Endothelial cell of umbilical vein (primary cell): ENCODE measurements at regions not wholly inside any gene's neighbourhood (a gene's known extent, or its start where the extent isn't known, plus 50 kb on each side); places are given as distances from the start of the nearest gene placed in this dataset.

Experiments used
- BruUV-seq: library from RNA; stranded (reverse); fragments of 400-500 nt; replicated peaks from 2 replicates; lab custom pipeline; 2021; lab: Mats Ljungman, UMichigan
- CTCF ChIA-PET: fragments of 300-600, 350-600 bp; sonication (Branson Sonifier 250); formaldehyde crosslinking; loops from one replicate; lab custom pipeline; 2021; ENCODE audit warnings: antibody characterized with exemption, inconsistent platforms; lab: Charles Lee
- POLR2A ChIA-PET: fragments of 300-600, 350-600 bp; sonication (Branson Sonifier 250); formaldehyde crosslinking; loops from one replicate; lab custom pipeline; 2021; ENCODE audit warnings: antibody characterized with exemption, inconsistent platforms; lab: Charles Lee
- DNase-seq: peaks from one replicate; pipeline ENCODE4 v3.0.0-alpha.2; 2011; ENCODE audit warnings: low read depth, low spot score
- FAIRE-seq: peaks from 2 replicates; lab custom pipeline; 2011; peaks lifted over from hg19 to GRCh38; lab: Jason Lieb, UNC
- H2AFZ ChIP-seq: 2 replicates; pipeline ENCODE4 v1.6.0; 2012; ENCODE audit warnings: low read depth, low read length, control low read depth, inconsistent platforms
- H3K27ac ChIP-seq: 2 replicates; pipeline ENCODE4 v1.5.1; 2011; ENCODE audit warnings: low read depth, mild to moderate bottlenecking, control low read depth, low read length, moderate library complexity; ENCODE audit not compliant: insufficient read depth
- H3K27me3 ChIP-seq, 2 experiments: 2 replicates each; pipeline versions ENCODE4 v1.6.0 to v1.6.1; 2011; ENCODE audit warnings: low read length in 2 of 2, mixed read lengths in 1 of 2; ENCODE audit not compliant: control insufficient read depth in 2 of 2, insufficient read depth in 2 of 2
- H3K36me3 ChIP-seq, 2 experiments: 2 replicates in 1 of 2; 3 replicates in 1 of 2; pipeline ENCODE4 v1.5.1; 2011; ENCODE audit warnings: low read length in 2 of 2, mild to moderate bottlenecking in 1 of 2, moderate library complexity in 1 of 2; ENCODE audit not compliant: control insufficient read depth in 2 of 2, insufficient read depth in 2 of 2; ENCODE audit errors: extremely low read depth in 1 of 2
- H3K4me1 ChIP-seq: 3 replicates; pipeline ENCODE4 v1.5.1; 2011; ENCODE audit warnings: mild to moderate bottlenecking, low read length; ENCODE audit not compliant: control insufficient read depth, insufficient read depth; ENCODE audit errors: extremely low read depth
- H3K4me2 ChIP-seq: 2 replicates; pipeline ENCODE4 v1.6.1; 2011; ENCODE audit warnings: low read length, control low read depth, mixed read lengths; ENCODE audit not compliant: insufficient read depth
- H3K4me3 ChIP-seq, 3 experiments: fragments of 200-600 bp in 1 of 3; sonication (generic), shearing (Covaris generic) in 1 of 3; replicated peaks in 1 of 3; 2 replicates each; pipeline ENCODE4 v1.5.1; 2011 to 2016; ENCODE audit warnings: control low read depth in 3 of 3, low read length in 3 of 3, mild to moderate bottlenecking in 2 of 3, inconsistent platforms in 1 of 3, low read depth in 1 of 3, moderate library complexity in 1 of 3; ENCODE audit not compliant: insufficient read depth in 1 of 3
- H3K79me2 ChIP-seq: 2 replicates; pipeline ENCODE4 v1.6.0; 2012; ENCODE audit warnings: low read length, inconsistent platforms; ENCODE audit not compliant: control insufficient read depth, insufficient read depth
- H3K9ac ChIP-seq: replicated peaks from 2 replicates; pipeline ENCODE3; 2011; ENCODE audit warnings: low read length, control low read depth; ENCODE audit not compliant: insufficient read depth; ENCODE audit errors: extremely low read depth
- H3K9me1 ChIP-seq: replicated peaks from 3 replicates; pipeline ENCODE4 v1.6.0; 2011; ENCODE audit warnings: mild to moderate bottlenecking, low read length; ENCODE audit not compliant: control insufficient read depth, insufficient read depth; ENCODE audit errors: extremely low read depth
- H3K9me3 ChIP-seq: replicated peaks from 2 replicates; pipeline ENCODE4 v1.5.1; 2012; ENCODE audit warnings: low read length, inconsistent platforms; ENCODE audit not compliant: control insufficient read depth, insufficient read depth
- H4K20me1 ChIP-seq: replicated peaks from 2 replicates; pipeline ENCODE3; 2011; ENCODE audit warnings: mild to moderate bottlenecking, low read length; ENCODE audit not compliant: control insufficient read depth, insufficient read depth; ENCODE audit errors: extremely low read depth
- CTCF ChIP-seq, 2 donors: IDR thresholded peaks; 1 replicate in 1 of 2; 2 replicates in 1 of 2; pipeline ENCODE4 v1.5.1; 2011; ENCODE audit warnings: low read length in 2 of 2, mild to moderate bottlenecking in 2 of 2, moderate library complexity in 2 of 2, control low read depth in 1 of 2, inconsistent platforms in 1 of 2, low read depth in 1 of 2; ENCODE audit not compliant: insufficient read depth in 1 of 2; ENCODE audit errors: extremely low read depth in 1 of 2
- EZH2 ChIP-seq: IDR thresholded peaks from 2 replicates; pipeline ENCODE4 v1.6.1; 2012; ENCODE audit warnings: borderline replicate concordance, low read depth, mild to moderate bottlenecking, moderate library complexity, low read length, inconsistent platforms; ENCODE audit not compliant: severe bottlenecking
- FOS ChIP-seq: IDR thresholded peaks from 2 replicates; pipeline ENCODE4 v1.6.1; 2011; ENCODE audit warnings: mild to moderate bottlenecking, low read length, moderate library complexity, borderline replicate concordance; ENCODE audit not compliant: insufficient read depth
- GATA2 ChIP-seq: IDR thresholded peaks from 2 replicates; pipeline ENCODE4 v1.7.0; 2011; ENCODE audit warnings: low read depth, mild to moderate bottlenecking, moderate library complexity, mixed read lengths, low read length; ENCODE audit not compliant: insufficient read length, insufficient read depth
- JUN ChIP-seq: IDR thresholded peaks from 2 replicates; pipeline ENCODE4 v1.6.1; 2011; ENCODE audit warnings: borderline replicate concordance, low read depth; ENCODE audit not compliant: insufficient read length, insufficient read depth
- MYC ChIP-seq: IDR thresholded peaks from one replicate; pipeline ENCODE4 v1.6.1; 2011; ENCODE audit warnings: mild to moderate bottlenecking, low read depth, low read length
- POLR2A ChIP-seq: IDR thresholded peaks from 2 replicates; pipeline ENCODE4 v1.6.1; 2012; ENCODE audit warnings: low read depth, mild to moderate bottlenecking, control low read depth, low read length
- POLR2AphosphoS5 ChIP-seq: IDR thresholded peaks from 2 replicates; pipeline ENCODE4 v1.6.1; 2012; ENCODE audit warnings: low read depth, mild to moderate bottlenecking, control low read depth, low read length, moderate library complexity; ENCODE audit not compliant: insufficient read depth
- dilution Hi-C: fragments of 300-500 bp; cut with MboI; formaldehyde crosslinking; loops from one replicate; pipeline ENCODE4 v1.15.0; 2019; ENCODE audit warnings: low sequenced_read_pairs; ENCODE audit not compliant: extremely low pct_ligation_motif_present
- intact Hi-C: fragments of 100-400 bp; cut with micrococcal nuclease; formaldehyde crosslinking; loops from one replicate; pipeline ENCODE4 v1.10.0; 2022
- TF ChIP-seq, protein P1 (sequence below): IDR thresholded peaks from 2 replicates; pipeline ENCODE4 v1.6.1; 2011; ENCODE audit not compliant: insufficient read depth, insufficient read length

DNA sequence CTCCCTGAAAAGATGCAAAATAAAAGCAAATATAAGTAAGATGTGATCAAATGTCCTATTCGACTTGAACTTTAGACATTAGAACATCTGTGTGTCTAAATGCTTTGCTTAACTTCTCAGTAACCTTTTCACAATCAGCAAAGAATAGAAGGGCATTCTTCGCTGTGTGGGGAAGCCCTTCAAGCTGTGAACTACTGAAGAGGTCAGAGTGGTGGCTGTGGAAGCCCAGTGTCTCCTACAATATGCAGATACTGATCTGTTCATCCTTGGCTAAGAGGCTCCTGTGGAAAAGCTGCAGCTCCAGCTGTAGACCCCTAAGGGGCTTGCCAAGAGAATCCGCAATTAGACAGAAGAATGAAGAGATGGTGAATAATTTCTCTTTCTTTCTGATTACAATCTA, 400.3 kb upstream of the SASH1 start:
- H3K36me3 ChIP-seq: no peaks in the 10 kb centered on the region
- no peak overlapping the region for H3K4me2 ChIP-seq
- H3K27me3 ChIP-seq: peaks cover 0 to 2% of the 10 kb centered on the region in 2 experiments
- FAIRE-seq (no peak), DNase-seq (no peak)
- no peaks in the 10 kb centered on the region for H3K9me1 ChIP-seq
- no peaks in the 10 kb centered on the region for H3K4me1 ChIP-seq
- no peak overlapping the region for H3K4me3 ChIP-seq
- TF ChIP-seq MYC: no peak
- no peak for TF ChIP-seq CTCF (IDR thresholded peaks at IDR 0.05; ENCODE audit: extremely low read depth in 1 of 2, insufficient read depth in 1 of 2, low read depth in 1 of 2, low read length in 2 of 2)
- no peak for TF ChIP-seq EZH2
- TF ChIP-seq, protein P1, sequence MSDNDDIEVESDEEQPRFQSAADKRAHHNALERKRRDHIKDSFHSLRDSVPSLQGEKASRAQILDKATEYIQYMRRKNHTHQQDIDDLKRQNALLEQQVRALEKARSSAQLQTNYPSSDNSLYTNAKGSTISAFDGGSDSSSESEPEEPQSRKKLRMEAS: no peak
- no peak for TF ChIP-seq JUN
- TF ChIP-seq POLR2A: no peak
- no peak for TF ChIP-seq POLR2AphosphoS5
- TF ChIP-seq GATA2: no peak
- TF ChIP-seq FOS: no peak
- dilution Hi-C loops (no loop called here), intact Hi-C loops (no loop called here)
- CTCF ChIA-PET: no interaction called here
- no peaks in the 10 kb centered on the region for H4K20me1 ChIP-seq
- no peak overlapping the region for H3K27ac ChIP-seq
- no peaks in the 10 kb centered on the region for H3K9me3 ChIP-seq
- no TSS peak for BruUV-seq
- H2AFZ ChIP-seq: no peak overlapping the region
- no peaks in the 10 kb centered on the region for H3K79me2 ChIP-seq
- POLR2A ChIA-PET: no interaction called here
- H3K9ac ChIP-seq: no peak overlapping the region
